Tibial nerve (tissue), 4 donors: ENCODE measurements at regions not wholly inside any gene's neighbourhood (a gene's known extent, or its start where the extent isn't known, plus 50 kb on each side); places are given as distances from the start of the nearest gene placed in this dataset.
"Not testable (repeated sequence)": the region's sequence is repeated elsewhere in the genome, so short reads cannot be mapped to it uniquely, and the experiment has no call there.

Experiments used
- DNase-seq, 2 donors: peaks; one replicate each; pipeline ENCODE4 v3.0.0-alpha.2; 2019; ENCODE audit warnings: low spot score in 2 of 2
- H3K27ac ChIP-seq, 4 donors: fragments of 200-600 bp; sonication (generic) in 3 of 4; one replicate each; pipeline ENCODE4 v1.5.1; 2017 to 2019; ENCODE audit warnings: mild to moderate bottlenecking in 1 of 4
- H3K27me3 ChIP-seq, 2 donors: fragments of 200-600 bp; sonication (generic) in 1 of 2; one replicate each; pipeline versions ENCODE4 v1.5.1 to v1.6.0; 2017 to 2019
- H3K36me3 ChIP-seq, 3 donors: fragments of 200-600 bp; sonication (generic); one replicate each; pipeline ENCODE4 v1.5.1; 2018 to 2019
- H3K4me1 ChIP-seq, 4 donors: fragments of 200-600 bp; sonication (generic) in 3 of 4; one replicate each; pipeline ENCODE4 v1.5.1; 2017 to 2019
- H3K4me3 ChIP-seq, 4 donors: fragments of 200-600 bp; sonication (generic) in 3 of 4; one replicate each; pipeline ENCODE4 v1.5.1; 2017 to 2019; ENCODE audit warnings: mild to moderate bottlenecking in 1 of 4, moderate library complexity in 1 of 4
- H3K9me3 ChIP-seq, 4 donors: fragments of 200-600 bp; sonication (generic) in 3 of 4; one replicate each; pipeline ENCODE4 v1.5.1; 2017 to 2019
- EP300 ChIP-seq, 2 donors: sonication (generic); formaldehyde crosslinking; IDR thresholded peaks; one replicate each; pipeline ENCODE4 v1.6.1; 2017; ENCODE audit warnings: antibody characterized with exemption in 2 of 2, mild to moderate bottlenecking in 1 of 2
- POLR2A ChIP-seq, 2 donors: fragments of 450-650 bp; IDR thresholded peaks; one replicate each; pipeline ENCODE4 v1.6.1; 2017; ENCODE audit warnings: antibody characterized with exemption in 2 of 2, mild to moderate bottlenecking in 2 of 2, moderate library complexity in 2 of 2
- WGBS, 2 donors: methylation state at CpG; one replicate each; pipeline ENCODE4 v1.1.5; 2018; 5-methylcytosine and 5-hydroxymethylcytosine counted together
- TF ChIP-seq, protein P1 (sequence below), 5 experiments: fragments of 200-600 bp in 3 of 5; fragments of 450-650 bp in 2 of 5; sonication (generic) in 3 of 5; IDR thresholded peaks; one replicate each; pipeline ENCODE4 v1.5.1; 2016 to 2019; ENCODE audit warnings: antibody characterized with exemption in 5 of 5, mild to moderate bottlenecking in 3 of 5, moderate library complexity in 2 of 5

DNA sequence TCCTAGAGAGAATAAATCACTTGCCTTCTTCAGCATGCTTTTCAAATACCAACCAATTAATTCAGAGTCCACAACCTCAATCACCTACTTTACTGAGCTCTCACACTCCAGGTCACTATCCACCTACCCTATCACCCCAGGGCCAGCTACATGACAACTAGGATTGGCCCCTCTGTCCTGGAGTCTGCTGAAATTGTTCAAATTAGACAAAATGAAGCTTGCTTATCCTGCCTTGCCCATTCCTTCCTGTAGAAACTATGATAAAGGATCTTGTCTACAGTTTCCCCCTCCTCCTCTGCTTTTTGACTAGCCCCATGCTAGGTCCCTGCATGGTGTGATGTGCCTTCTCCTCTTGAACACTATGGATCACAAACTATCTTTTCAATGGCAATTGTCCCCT lies 94.5 kb downstream of the JRKL start:
- TF ChIP-seq EP300 (IDR thresholded peaks at IDR 0.05) (no peak), POLR2A (IDR thresholded peaks at IDR 0.05) (no peak)
- TF ChIP-seq, protein P1, sequence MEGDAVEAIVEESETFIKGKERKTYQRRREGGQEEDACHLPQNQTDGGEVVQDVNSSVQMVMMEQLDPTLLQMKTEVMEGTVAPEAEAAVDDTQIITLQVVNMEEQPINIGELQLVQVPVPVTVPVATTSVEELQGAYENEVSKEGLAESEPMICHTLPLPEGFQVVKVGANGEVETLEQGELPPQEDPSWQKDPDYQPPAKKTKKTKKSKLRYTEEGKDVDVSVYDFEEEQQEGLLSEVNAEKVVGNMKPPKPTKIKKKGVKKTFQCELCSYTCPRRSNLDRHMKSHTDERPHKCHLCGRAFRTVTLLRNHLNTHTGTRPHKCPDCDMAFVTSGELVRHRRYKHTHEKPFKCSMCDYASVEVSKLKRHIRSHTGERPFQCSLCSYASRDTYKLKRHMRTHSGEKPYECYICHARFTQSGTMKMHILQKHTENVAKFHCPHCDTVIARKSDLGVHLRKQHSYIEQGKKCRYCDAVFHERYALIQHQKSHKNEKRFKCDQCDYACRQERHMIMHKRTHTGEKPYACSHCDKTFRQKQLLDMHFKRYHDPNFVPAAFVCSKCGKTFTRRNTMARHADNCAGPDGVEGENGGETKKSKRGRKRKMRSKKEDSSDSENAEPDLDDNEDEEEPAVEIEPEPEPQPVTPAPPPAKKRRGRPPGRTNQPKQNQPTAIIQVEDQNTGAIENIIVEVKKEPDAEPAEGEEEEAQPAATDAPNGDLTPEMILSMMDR (IDR thresholded peaks at IDR 0.05) = no peak
- Histone ChIP-seq H3K27ac (no peak overlapping the region), H3K36me3 (no peaks in the 10 kb centered on the region)

DNA sequence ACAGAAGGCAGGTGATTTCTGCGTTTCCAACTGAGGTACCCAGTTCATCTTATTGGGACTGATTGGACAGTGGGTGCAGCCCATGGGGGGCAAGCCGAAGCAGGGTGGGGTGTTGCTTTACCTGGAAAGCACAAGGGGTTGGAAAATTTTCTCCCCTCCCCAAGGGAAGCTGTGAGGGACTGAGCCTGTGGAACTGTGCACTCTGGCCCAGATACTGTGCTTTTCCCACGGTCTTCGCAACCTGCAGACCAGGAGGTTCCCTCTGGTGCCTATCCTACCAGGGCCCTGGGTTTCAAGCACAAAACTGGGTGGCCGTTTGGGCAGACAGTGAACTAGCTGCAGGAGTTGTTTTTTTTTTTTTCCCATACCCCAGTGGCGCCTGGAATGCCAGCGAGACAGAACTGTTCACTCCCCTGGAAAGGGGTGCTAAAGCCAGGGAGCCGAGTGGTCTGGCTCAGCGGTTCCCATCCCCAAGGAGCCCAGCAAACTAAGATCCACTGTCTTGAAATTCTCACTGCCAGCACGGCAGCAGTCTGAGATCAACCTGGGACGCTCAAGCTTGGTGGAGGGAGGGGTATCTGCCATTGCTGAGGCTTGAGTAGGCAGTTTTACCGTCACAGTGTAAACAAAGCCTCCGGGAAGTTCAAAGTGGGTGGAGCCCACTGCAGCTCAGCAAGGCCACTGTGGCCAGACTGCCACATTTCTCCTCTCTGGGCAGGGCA lies 97.2 kb downstream of the JRKL start:
- H3K9me3 ChIP-seq = no peaks in the 10 kb centered on the region
- no peaks in the 10 kb centered on the region for H3K36me3 ChIP-seq
- TF ChIP-seq, protein P1 (IDR thresholded peaks at IDR 0.05) = no peak
- TF ChIP-seq POLR2A (IDR thresholded peaks at IDR 0.05) (no peak), EP300 (IDR thresholded peaks at IDR 0.05) (no peak)
- DNase-seq = no peak
- no peak overlapping the region for H3K4me3 ChIP-seq
- no peak overlapping the region for H3K27ac ChIP-seq
- 59 to 64% methylated on average over 13 of the region's 13 CpGs for WGBS, 2 donors
- H3K27me3 ChIP-seq = no peaks in the 10 kb centered on the region
- H3K4me1 ChIP-seq = no peaks in the 10 kb centered on the region

More for the DNA sequence above, 94.5 kb downstream of the JRKL start:
- no peaks in the 10 kb centered on the region for H3K4me1 ChIP-seq
- no peaks in the 10 kb centered on the region for H3K27me3 ChIP-seq
- H3K4me3 ChIP-seq = no peak overlapping the region
- no peak for DNase-seq
- H3K9me3 ChIP-seq = no peaks in the 10 kb centered on the region

DNA sequence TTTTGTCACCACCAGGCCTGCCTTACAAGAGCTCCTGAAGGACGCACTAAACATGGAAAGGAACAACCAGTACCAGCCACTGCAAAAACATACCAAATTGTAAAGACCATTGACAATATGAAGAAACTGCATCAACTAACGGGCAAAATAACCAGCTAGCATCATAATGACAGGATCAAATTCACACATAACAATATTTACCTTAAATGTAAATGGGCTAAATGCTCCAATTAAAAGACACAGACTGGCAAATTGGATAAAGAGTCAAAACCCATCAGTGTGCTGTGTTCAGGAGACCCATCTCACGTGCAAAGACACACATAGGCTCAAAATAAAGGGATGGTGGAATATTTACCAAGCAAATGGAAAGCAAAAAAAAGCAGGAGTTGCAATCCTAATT lies 99.1 kb downstream of the JRKL start:
- H3K4me1 ChIP-seq, H3K27me3 ChIP-seq, H3K27ac ChIP-seq, H3K4me3 ChIP-seq, H3K9me3 ChIP-seq, H3K36me3 ChIP-seq, DNase-seq: not testable (repeated sequence)
- WGBS, 2 donors = 82 to 86% methylated on average over 3 of the region's 3 CpGs

DNA sequence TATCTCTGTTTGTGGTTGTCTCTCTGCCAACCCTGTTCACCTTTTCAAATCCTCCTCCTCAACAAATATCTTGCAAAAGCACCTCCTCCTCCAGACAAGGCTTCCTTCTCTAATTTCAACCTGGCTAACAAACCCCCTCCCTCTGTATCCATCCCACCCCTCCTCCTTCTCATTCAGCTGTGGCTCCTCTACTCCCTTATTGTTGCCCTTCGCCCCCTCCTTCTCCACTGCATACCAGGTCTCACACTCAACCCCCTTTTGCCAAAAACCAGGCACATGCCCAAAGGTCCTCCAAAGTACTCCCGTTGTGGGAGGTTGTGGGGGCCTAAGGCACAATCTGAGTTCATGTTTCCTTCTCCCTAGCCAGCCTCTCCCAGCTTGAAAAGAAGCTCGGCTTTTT lies 110.6 kb downstream of the JRKL start:
- DNase-seq = no peak
- Histone ChIP-seq H3K9me3 (peaks cover 0 to 3% (median 0%) of the 10 kb centered on the region in 4 donors), H3K27me3 (no peaks in the 10 kb centered on the region), H3K4me3 (no peak overlapping the region), H3K36me3 (no peaks in the 10 kb centered on the region), H3K27ac (no peak overlapping the region), H3K4me1 (no peaks in the 10 kb centered on the region)
- 83% methylated on average over 3 of the region's 3 CpGs for WGBS, 2 donors
- no peak for TF ChIP-seq EP300 (IDR thresholded peaks at IDR 0.05)
- no peak for TF ChIP-seq POLR2A (IDR thresholded peaks at IDR 0.05)
- TF ChIP-seq, protein P1 (IDR thresholded peaks at IDR 0.05) = no peak

DNA sequence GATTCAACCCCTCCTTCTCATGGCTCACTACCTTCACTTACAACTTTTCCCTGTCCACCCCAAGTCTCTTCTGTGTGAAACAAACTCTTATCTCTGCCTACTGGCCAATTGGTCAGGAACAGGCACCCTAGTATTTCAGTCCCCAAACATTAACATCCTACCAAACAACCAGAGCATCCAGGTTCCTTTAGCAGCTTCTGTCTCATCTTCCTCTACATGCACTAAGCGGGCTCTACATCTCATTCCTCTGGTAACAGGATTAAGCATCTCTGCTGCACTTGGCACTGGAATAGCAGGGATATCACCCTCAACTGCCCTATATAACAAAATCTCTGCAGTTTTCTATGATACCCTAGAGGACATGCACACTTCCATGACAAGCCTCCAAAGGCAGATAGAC lies 116.2 kb downstream of the JRKL start:
- Histone ChIP-seq H3K36me3 (no peaks in the 10 kb centered on the region), H3K4me3 (no peak overlapping the region), H3K27me3 (no peaks in the 10 kb centered on the region), H3K4me1 (no peaks in the 10 kb centered on the region), H3K9me3 (no peaks in the 10 kb centered on the region), H3K27ac (no peak overlapping the region)
- no peak for DNase-seq
- 100% methylated on average over 1 of the region's 1 CpG for WGBS, 2 donors
- TF ChIP-seq, protein P1 (IDR thresholded peaks at IDR 0.05) = no peak
- TF ChIP-seq EP300 (IDR thresholded peaks at IDR 0.05) (no peak), POLR2A (IDR thresholded peaks at IDR 0.05) (no peak)

DNA sequence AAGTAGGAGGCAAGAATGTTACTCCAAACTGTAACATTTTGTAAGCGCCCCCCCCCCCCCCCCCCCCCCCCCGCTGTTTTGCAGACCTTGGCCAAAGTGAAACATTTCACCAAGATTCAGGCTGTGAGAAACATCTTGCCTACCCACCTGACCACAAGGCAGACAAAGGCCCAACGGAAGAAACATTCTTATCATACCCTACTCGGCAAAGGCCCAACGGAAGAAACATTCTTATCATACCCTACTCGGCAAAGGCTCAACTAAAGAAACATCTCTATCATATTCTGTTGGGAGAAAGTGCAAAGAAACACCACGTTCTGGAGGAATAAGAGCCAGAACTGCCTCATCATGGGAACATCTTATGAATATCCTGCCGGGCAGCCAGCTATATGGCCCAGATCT lies 117.1 kb downstream of the JRKL start:
- Histone ChIP-seq H3K4me1 (no peaks in the 10 kb centered on the region), H3K27ac (no peak overlapping the region), H3K9me3 (no peaks in the 10 kb centered on the region), H3K27me3 (no peaks in the 10 kb centered on the region), H3K4me3 (no peak overlapping the region), H3K36me3 (no peaks in the 10 kb centered on the region)
- DNase-seq = no peak
- TF ChIP-seq, protein P1 (IDR thresholded peaks at IDR 0.05) = no peak
- TF ChIP-seq POLR2A (IDR thresholded peaks at IDR 0.05) (no peak), EP300 (IDR thresholded peaks at IDR 0.05) (no peak)
- WGBS, 2 donors = 75 to 82% methylated on average over 8 of the region's 8 CpGs
